ENCODE measurements at regions not wholly inside any gene's neighbourhood (a gene's known extent, or its start where the extent isn't known, plus 50 kb on each side); places are given as distances from the start of the nearest gene placed in this dataset.

- TF ChIP-seq POLR2A (IDR thresholded peaks at IDR 0.05; ENCODE audit: low read length) (no peak), GATA1 (IDR thresholded peaks at IDR 0.05; ENCODE audit: low read depth, low read length) (no peak)
Observed at GRCh38 chr9:7636309-7636708, 163.3 kb downstream of the DMAC1 start.
